ENCODE measurements at regions not wholly inside any gene's neighbourhood (a gene's known extent, or its start where the extent isn't known, plus 50 kb on each side); places are given as distances from the start of the nearest gene placed in this dataset.

DNA sequence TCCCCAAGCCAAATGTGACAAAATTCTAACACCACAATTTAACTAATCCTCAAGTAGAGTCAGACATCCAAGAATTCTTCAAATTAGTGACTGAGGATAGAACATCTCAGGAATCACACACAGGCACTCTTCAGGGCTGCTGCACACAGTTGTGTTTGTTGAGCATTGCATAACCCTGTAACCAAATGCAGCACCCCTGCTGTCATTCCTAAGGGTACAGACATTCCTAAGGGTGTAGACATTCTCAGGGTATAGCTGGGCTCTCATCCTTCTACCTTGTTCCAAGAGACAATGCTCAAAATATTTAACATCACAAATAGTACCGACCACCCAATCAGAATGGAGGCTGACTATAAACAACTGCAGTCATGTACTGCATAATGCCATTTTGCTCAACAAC, 107.1 kb upstream of the UBE2E2 start:
- TF ChIP-seq, protein P1, sequence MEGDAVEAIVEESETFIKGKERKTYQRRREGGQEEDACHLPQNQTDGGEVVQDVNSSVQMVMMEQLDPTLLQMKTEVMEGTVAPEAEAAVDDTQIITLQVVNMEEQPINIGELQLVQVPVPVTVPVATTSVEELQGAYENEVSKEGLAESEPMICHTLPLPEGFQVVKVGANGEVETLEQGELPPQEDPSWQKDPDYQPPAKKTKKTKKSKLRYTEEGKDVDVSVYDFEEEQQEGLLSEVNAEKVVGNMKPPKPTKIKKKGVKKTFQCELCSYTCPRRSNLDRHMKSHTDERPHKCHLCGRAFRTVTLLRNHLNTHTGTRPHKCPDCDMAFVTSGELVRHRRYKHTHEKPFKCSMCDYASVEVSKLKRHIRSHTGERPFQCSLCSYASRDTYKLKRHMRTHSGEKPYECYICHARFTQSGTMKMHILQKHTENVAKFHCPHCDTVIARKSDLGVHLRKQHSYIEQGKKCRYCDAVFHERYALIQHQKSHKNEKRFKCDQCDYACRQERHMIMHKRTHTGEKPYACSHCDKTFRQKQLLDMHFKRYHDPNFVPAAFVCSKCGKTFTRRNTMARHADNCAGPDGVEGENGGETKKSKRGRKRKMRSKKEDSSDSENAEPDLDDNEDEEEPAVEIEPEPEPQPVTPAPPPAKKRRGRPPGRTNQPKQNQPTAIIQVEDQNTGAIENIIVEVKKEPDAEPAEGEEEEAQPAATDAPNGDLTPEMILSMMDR (IDR thresholded peaks at IDR 0.05): no peak
- TF ChIP-seq POLR2A (IDR thresholded peaks at IDR 0.05) (no peak), EP300 (IDR thresholded peaks at IDR 0.05) (no peak), POLR2AphosphoS5 (IDR thresholded peaks at IDR 0.05) (no peak)

Measured in gastroesophageal sphincter (tissue), 3 donors.